HepG2 (cell line): ENCODE measurements at regions not wholly inside any gene's neighbourhood (a gene's known extent, or its start where the extent isn't known, plus 50 kb on each side); places are given as distances from the start of the nearest gene placed in this dataset.
A peak's percentile ranks its signal among the peaks of the same experiment; 100 is the strongest.

Experiments
- ATAC-seq: fragments of 200-7000 bp; cut with Tn5 transposase; 3 replicates; pipeline ENCODE4 v1.9.1; 2020; ENCODE audit warnings: mild to moderate bottlenecking, moderate library complexity
- BruUV-seq: library from RNA; stranded (reverse); fragments of 400-500 nt; replicated peaks from 2 replicates; lab custom pipeline; 2021; lab: Mats Ljungman, UMichigan
- CTCF ChIA-PET: fragments of 300-600 bp; formaldehyde crosslinking; extraction: SDS; loops from one replicate; lab custom pipeline; 2021; ENCODE audit warnings: low total read pairs, inconsistent platforms, low intra/inter-chr PET ratio; lab: Yijun Ruan, JAX
- POLR2A ChIA-PET: fragments of 350-600 bp; sonication (Branson Sonifier 250); formaldehyde crosslinking; loops from one replicate; lab custom pipeline; 2020; ENCODE audit warnings: antibody characterized with exemption, inconsistent platforms; lab: Yijun Ruan, JAX
- DNase-seq: peaks from one replicate; pipeline ENCODE4 v3.0.0-alpha.2; 2015; ENCODE audit warnings: low spot score
- FAIRE-seq: peaks from 3 replicates; lab custom pipeline; 2011; peaks lifted over from hg19 to GRCh38; lab: Jason Lieb, UNC
- H2AFZ ChIP-seq: one replicate; pipeline ENCODE4 v1.6.1; 2011; ENCODE audit warnings: low read length, inconsistent platforms
- H3K27ac ChIP-seq: fragments of 300-600 bp; 3 replicates; pipeline ENCODE4 v1.8.0; 2011; ENCODE audit warnings: mixed run types, mild to moderate bottlenecking, mixed read lengths, low read length, inconsistent platforms; ENCODE audit not compliant: insufficient read depth; ENCODE audit errors: extremely low read length
- H3K27me3 ChIP-seq, 2 experiments: fragments of 200-600 bp in 1 of 2; 2 replicates in 1 of 2; 3 replicates in 1 of 2; pipeline versions ENCODE4 v1.6.0 to v1.8.0; 2011; ENCODE audit warnings: low read length in 2 of 2, mild to moderate bottlenecking in 2 of 2, moderate library complexity in 2 of 2, inconsistent platforms in 1 of 2; ENCODE audit not compliant: insufficient read depth in 2 of 2, control insufficient read depth in 1 of 2
- H3K36me3 ChIP-seq, 2 experiments: fragments of 200-600 bp in 1 of 2; replicated peaks in 1 of 2; 2 replicates in 1 of 2; 3 replicates in 1 of 2; pipeline versions ENCODE4 v1.5.1 to v1.8.0; 2011; ENCODE audit warnings: low read length in 2 of 2, inconsistent platforms in 1 of 2; ENCODE audit not compliant: insufficient read depth in 2 of 2, control insufficient read depth in 1 of 2
- H3K4me1 ChIP-seq: 2 replicates; pipeline ENCODE4 v1.5.1; 2012; ENCODE audit warnings: low read length, inconsistent platforms; ENCODE audit not compliant: insufficient read depth
- H3K4me2 ChIP-seq: 2 replicates; pipeline ENCODE4 v1.6.0; 2011; ENCODE audit warnings: low read depth, low read length, inconsistent platforms
- H3K4me3 ChIP-seq, 3 experiments: fragments of 200-600 bp in 1 of 3; sonication (generic), shearing (Covaris generic) in 1 of 3; replicated peaks in 1 of 3; 2 replicates each; pipeline ENCODE4 v1.5.1; 2011 to 2016; ENCODE audit warnings: low read length in 3 of 3, inconsistent platforms in 2 of 3, low read depth in 2 of 3, mild to moderate bottlenecking in 2 of 3, control low read depth in 1 of 3, mixed read lengths in 1 of 3; ENCODE audit not compliant: insufficient read depth in 1 of 3
- H3K79me2 ChIP-seq: one replicate; pipeline ENCODE4 v1.6.1; 2011; ENCODE audit warnings: low read length, inconsistent platforms; ENCODE audit not compliant: insufficient read depth
- H3K9ac ChIP-seq: 2 replicates; pipeline ENCODE4 v1.6.0; 2011; ENCODE audit warnings: mild to moderate bottlenecking, low read depth, low read length, inconsistent platforms; ENCODE audit not compliant: insufficient read depth
- H3K9me3 ChIP-seq: 2 replicates; pipeline ENCODE4 v1.5.1; 2012; ENCODE audit warnings: mild to moderate bottlenecking, low read length
- H4K20me1 ChIP-seq: 2 replicates; pipeline ENCODE4 v1.6.0; 2011; ENCODE audit warnings: inconsistent platforms, mild to moderate bottlenecking, low read length, moderate library complexity; ENCODE audit not compliant: insufficient read depth
- FOXK1 ChIP-seq: sonication (generic); formaldehyde crosslinking; IDR thresholded peaks from 2 replicates; pipeline ENCODE4 v1.4.0; 2020; ENCODE audit warnings: low read depth, missing genetic modification reagents, borderline replicate concordance
- PLRG1 ChIP-seq: fragments of 450-650 bp; conservative IDR thresholded peaks from 2 replicates; pipeline ENCODE4 v1.6.1; 2016
- ZNF629 ChIP-seq: sonication (generic); formaldehyde crosslinking; conservative IDR thresholded peaks from 2 replicates; pipeline ENCODE4 v1.5.0; 2020; ENCODE audit warnings: missing genetic modification reagents
- WGBS: methylation state at CpG from one replicate; pipeline ENCODE4 v1.1.6; 2017; ENCODE audit warnings: low lambda C conversion rate; 5-methylcytosine and 5-hydroxymethylcytosine counted together
- in situ Hi-C: cut with HindIII; loops from 2 replicates; pipeline ENCODE4 v1.10.0; 2017; ENCODE audit warnings: low pct_unique_long_range_greater_than_20kb; ENCODE audit not compliant: extremely low pct_ligation_motif_present
- intact Hi-C: fragments of 100-400 bp; cut with micrococcal nuclease; formaldehyde crosslinking; loops from one replicate; pipeline ENCODE4 v1.10.0; 2022; ENCODE audit not compliant: unreplicated experiment

GRCh38 chr7:131130324-131130723 is 197.4 kb upstream of the MKLN1 start:
- no peak overlapping the region for H3K4me2 ChIP-seq
- no peak overlapping the region for H2AFZ ChIP-seq
- DNase-seq (no peak), ATAC-seq (no peak), FAIRE-seq (no peak)
- ChIA-PET CTCF (no interaction called here), POLR2A (no interaction called here)
- no peak overlapping the region for H3K9ac ChIP-seq
- no peaks in the 10 kb centered on the region for H3K9me3 ChIP-seq
- in situ Hi-C loops (no loop called here), intact Hi-C loops (no loop called here)
- H3K79me2 ChIP-seq, result no peaks in the 10 kb centered on the region
- no TSS peak for BruUV-seq
- H3K27me3 ChIP-seq, result peaks cover 0 to 17% of the 10 kb centered on the region in 2 experiments; a peak in 3 of 5 replicates
- no peak overlapping the region for H3K27ac ChIP-seq
- no peak overlapping the region for H3K4me3 ChIP-seq
- H4K20me1 ChIP-seq, result no peaks in the 10 kb centered on the region
- TF ChIP-seq PLRG1, result no peak
- 0 out of 2 replicates have a peak, but pooled peaks have one; percentile 20 for TF ChIP-seq ZNF629
- no peaks in the 10 kb centered on the region for H3K4me1 ChIP-seq
- WGBS, result 32% methylated on average over 4 of the region's 4 CpGs
- no peaks in the 10 kb centered on the region for H3K36me3 ChIP-seq

GRCh38 chr7:131131012-131131745 is 196.5 kb upstream of the MKLN1 start:
- WGBS, result 59% methylated on average over 6 of the region's 6 CpGs
- in situ Hi-C loops, result no loop called here
- DNase-seq, result no peak
- intact Hi-C loops, result no loop called here
- ATAC-seq, result no peak
- Histone ChIP-seq H3K27me3 (peaks cover 0 to 25% of the 10 kb centered on the region in 2 experiments; a peak in 2 of 5 replicates), H3K4me1 (no peaks in the 10 kb centered on the region), H3K4me3 (no peak overlapping the region), H3K79me2 (no peaks in the 10 kb centered on the region), H3K9me3 (no peaks in the 10 kb centered on the region), H4K20me1 (no peaks in the 10 kb centered on the region)
- BruUV-seq, result no TSS peak
- POLR2A ChIA-PET, result no interaction called here
- TF ChIP-seq ZNF629 (peak; percentile 64), FOXK1 (CRISPR knock-in tag) (no peak)
- TF ChIP-seq, all 625 proteins: peak for 1
- Histone ChIP-seq H2AFZ (no peak overlapping the region), H3K9ac (no peak overlapping the region), H3K4me2 (no peak overlapping the region), H3K27ac (no peak overlapping the region), H3K36me3 (no peaks in the 10 kb centered on the region)
- no peak for FAIRE-seq
- CTCF ChIA-PET, result no interaction called here
